ENCODE measurements at regions not wholly inside any gene's neighbourhood (a gene's known extent, or its start where the extent isn't known, plus 50 kb on each side); places are given as distances from the start of the nearest gene placed in this dataset.

- CTCF ChIA-PET, result no interaction called here
- Histone ChIP-seq H3K14ac (replicated peaks; ENCODE audit: low read depth, low read length) (no peak overlapping the region), H4K91ac (ENCODE audit: insufficient read depth, low read depth, low read length) (no peak overlapping the region), H3K9ac (ENCODE audit: low read depth, low read length) (no peak overlapping the region), H4K20me1 (ENCODE audit: insufficient read depth, low read length) (no peaks in the 10 kb centered on the region), H3K4ac (ENCODE audit: low read depth, low read length) (no peak overlapping the region), H3K23ac (ENCODE audit: low read depth, low read length) (no peak overlapping the region), H2BK120ac (ENCODE audit: low read depth, low read length) (no peak overlapping the region), H2BK15ac (ENCODE audit: low read depth, low read length) (no peak overlapping the region), H3K9me1 (ENCODE audit: insufficient read depth, low read length) (no peaks in the 10 kb centered on the region; the same call in 1 of the 2 replicates), H3K4me2 (ENCODE audit: low read depth, low read length) (0 out of 2 replicates have a peak overlapping the region, but pooled peaks have one; percentile 29), H2BK20ac (ENCODE audit: low read depth, low read length) (peak overlapping the region; percentile 49; the same call in 1 of the 2 replicates), H3K9me3 (ENCODE audit: control insufficient read depth, insufficient read depth, low read length) (no peaks in the 10 kb centered on the region), H3K56ac (ENCODE audit: extremely low read depth, insufficient read depth, low read length) (no peak overlapping the region), H3K36me3 (ENCODE audit: control insufficient read depth, insufficient read depth, low read length) (no peaks in the 10 kb centered on the region), H3K4me1 (ENCODE audit: control insufficient read depth, insufficient read depth, low read length) (peaks cover 9% of the 10 kb centered on the region), H3K18ac (ENCODE audit: low read depth, low read length) (0 out of 2 replicates have a peak overlapping the region, but pooled peaks have one; percentile 15), H2AK9ac (replicated peaks; ENCODE audit: low read depth, low read length, poor library complexity) (no peak overlapping the region), H3K27ac (ENCODE audit: insufficient read depth, low read length) (peak overlapping the region; percentile 41; the same call in 1 of the 2 replicates), H2BK5ac (ENCODE audit: low read depth, low read length, poor library complexity, severe bottlenecking) (no peak overlapping the region), H2AFZ (replicated peaks; ENCODE audit: low read length, poor library complexity) (no peak overlapping the region), H2AK5ac (ENCODE audit: low read depth, low read length) (0 out of 2 replicates have a peak overlapping the region, but pooled peaks have one; percentile 58), H4K8ac (ENCODE audit: low read depth in 2 of 2, low read length in 2 of 2) (no peak overlapping the region), H3K79me1 (ENCODE audit: low read depth in 1 of 2, low read length in 2 of 2) (no peaks in the 10 kb centered on the region), H3K4me3 (ENCODE audit: insufficient read depth, low read depth, low read length) (no peak overlapping the region), H3K27me3 (ENCODE audit: control insufficient read depth, insufficient read depth, low read length) (no peaks in the 10 kb centered on the region), H4K5ac (ENCODE audit: low read depth, low read length) (no peak overlapping the region)
- in situ Hi-C loops (cut with MboI; ENCODE audit: low sequenced_read_pairs), result no loop called here
- BruUV-seq (replicated peaks), result no TSS peak
- ATAC-seq (ENCODE audit: low read depth), result peak; percentile 91
- intact Hi-C loops (cut with micrococcal nuclease), result no loop called here
- peak; percentile 92 for DNase-seq
- TF ChIP-seq CEBPB (IDR thresholded peaks at IDR 0.05; ENCODE audit: low read depth, low read length), result peak; percentile 99
- no peak for TF ChIP-seq MAFK (IDR thresholded peaks at IDR 0.05; ENCODE audit: low read depth, low read length)
- TF ChIP-seq CHD1 (IDR thresholded peaks at IDR 0.05; ENCODE audit: low read depth, low read length), result no peak
- no peak for TF ChIP-seq RCOR1 (IDR thresholded peaks at IDR 0.05; ENCODE audit: insufficient replicate concordance, low read length)
- TF ChIP-seq FOS (IDR thresholded peaks at IDR 0.05; ENCODE audit: low read depth, low read length), result peak; percentile 51; the same call in 1 of the 2 replicates
- TF ChIP-seq MAZ (IDR thresholded peaks at IDR 0.05; ENCODE audit: borderline replicate concordance, low read depth, low read length), result peak; percentile 41; the same call in 1 of the 2 replicates
- TF ChIP-seq BHLHE40 (IDR thresholded peaks at IDR 0.05; ENCODE audit: low read depth, low read length), result peak; percentile 3; the same call in 1 of the 2 replicates
- TF ChIP-seq RFX5 (IDR thresholded peaks at IDR 0.05; ENCODE audit: low read depth, low read length), result no peak
- no peak for TF ChIP-seq CTCF (conservative IDR thresholded peaks at IDR 0.05; ENCODE audit: low read depth, low read length)
- no peak; the same call in 1 of the 2 replicates for TF ChIP-seq USF2 (IDR thresholded peaks at IDR 0.05; ENCODE audit: low read depth, low read length)
- no peak for TF ChIP-seq ELK1 (IDR thresholded peaks at IDR 0.05; ENCODE audit: borderline replicate concordance, low read depth, low read length)
- TF ChIP-seq RAD21 (IDR thresholded peaks at IDR 0.05; ENCODE audit: low read length), result no peak
- TF ChIP-seq POLR2A (IDR thresholded peaks at IDR 0.05; ENCODE audit: low read depth, low read length), result no peak
- no peak for TF ChIP-seq SMC3 (IDR thresholded peaks at IDR 0.05; ENCODE audit: low read depth, low read length)
- TF ChIP-seq MXI1 (IDR thresholded peaks at IDR 0.05; ENCODE audit: borderline replicate concordance, low read depth, low read length), result no peak
- no peak for TF ChIP-seq NFE2L2 (IDR thresholded peaks at IDR 0.05; ENCODE audit: low read depth, low read length)
- dilution Hi-C loops (cut with HindIII; ENCODE audit: low sequenced_read_pairs, unreplicated experiment), result no loop called here
- POLR2A ChIA-PET (ENCODE audit: unreplicated experiment), result no interaction called here
- no CpG with 5 or more reads among the region's 3 CpGs for WGBS, 2 experiments (ENCODE audit: extremely low coverage in 2 of 2, insufficient read length in 1 of 2)
Observed at GRCh38 chr15:35624881-35625280, 78.9 kb upstream of the DPH6 start.

Data from IMR-90 (cell line).